ENCODE measurements at regions not wholly inside any gene's neighbourhood (a gene's known extent, or its start where the extent isn't known, plus 50 kb on each side); places are given as distances from the start of the nearest gene placed in this dataset.

GRCh38 chr4:18858229-18858922 is 836.8 kb upstream of the LCORL start:
- TF ChIP-seq SIN3A (IDR thresholded peaks at IDR 0.05; ENCODE audit: borderline replicate concordance, insufficient read depth, low read length) (no peak), REST (IDR thresholded peaks at IDR 0.05; ENCODE audit: insufficient read depth in 1 of 2, low read depth in 2 of 2, low read length in 2 of 2) (no peak), POLR2AphosphoS5 (IDR thresholded peaks at IDR 0.05; ENCODE audit: low read depth, low read length) (no peak), FOXP2 (optimal IDR thresholded peaks at IDR 0.05; ENCODE audit: borderline replicate concordance, extremely low read depth, extremely low read length, insufficient read depth) (no peak), TAF1 (IDR thresholded peaks at IDR 0.05; ENCODE audit: borderline replicate concordance, insufficient read depth, low read length) (no peak)

Data from PFSK-1 (cell line).